ENCODE measurements at regions not wholly inside any gene's neighbourhood (a gene's known extent, or its start where the extent isn't known, plus 50 kb on each side); places are given as distances from the start of the nearest gene placed in this dataset.

- H3K9ac ChIP-seq (ENCODE audit: low read length) = no peak overlapping the region
- H3K36me3 ChIP-seq (ENCODE audit: insufficient read depth, low read length) = no peaks in the 10 kb centered on the region
- H3K9me2 ChIP-seq (replicated peaks; ENCODE audit: insufficient read depth, low read length) = no peaks in the 10 kb centered on the region
- H3K27me3 ChIP-seq (ENCODE audit: low read length) = no peaks in the 10 kb centered on the region
- no peak overlapping the region for H3K4me2 ChIP-seq (ENCODE audit: low read depth, low read length, poor library complexity, severe bottlenecking)
- no peaks in the 10 kb centered on the region for H3K79me2 ChIP-seq (ENCODE audit: low read length)
- no peak overlapping the region for H3K4me3 ChIP-seq (ENCODE audit: low read length)
- no peak for DNase-seq
- H3K4me1 ChIP-seq (ENCODE audit: low read length) = no peaks in the 10 kb centered on the region
- H3K9me3 ChIP-seq (ENCODE audit: low read length) = no peaks in the 10 kb centered on the region
- H3K27ac ChIP-seq (ENCODE audit: low read length) = no peak overlapping the region
- no peak overlapping the region for H2AFZ ChIP-seq (ENCODE audit: low read length)
- H4K20me1 ChIP-seq (ENCODE audit: insufficient read depth, low read depth, low read length) = no peaks in the 10 kb centered on the region
Measured at GRCh38 chr7:26549281-26549944, 257.8 kb downstream of the SNX10 start.

GRCh38 chr7:26550492-26550891 is 258.8 kb downstream of the SNX10 start:
- DNase-seq = no peak
- Histone ChIP-seq H3K4me1 (ENCODE audit: low read length) (no peaks in the 10 kb centered on the region), H3K36me3 (ENCODE audit: insufficient read depth, low read length) (no peaks in the 10 kb centered on the region), H3K9me2 (replicated peaks; ENCODE audit: insufficient read depth, low read length) (no peaks in the 10 kb centered on the region), H3K79me2 (ENCODE audit: low read length) (no peaks in the 10 kb centered on the region), H3K9me3 (ENCODE audit: low read length) (no peaks in the 10 kb centered on the region), H3K4me2 (ENCODE audit: low read depth, low read length, poor library complexity, severe bottlenecking) (no peak overlapping the region), H2AFZ (ENCODE audit: low read length) (no peak overlapping the region), H4K20me1 (ENCODE audit: insufficient read depth, low read depth, low read length) (no peaks in the 10 kb centered on the region), H3K9ac (ENCODE audit: low read length) (no peak overlapping the region), H3K27me3 (ENCODE audit: low read length) (no peaks in the 10 kb centered on the region), H3K4me3 (ENCODE audit: low read length) (no peak overlapping the region), H3K27ac (ENCODE audit: low read length) (no peak overlapping the region)

GRCh38 chr7:26551740-26552139 is 260.1 kb downstream of the SNX10 start:
- Histone ChIP-seq H3K27me3 (ENCODE audit: low read length) (no peaks in the 10 kb centered on the region), H4K20me1 (ENCODE audit: insufficient read depth, low read depth, low read length) (no peaks in the 10 kb centered on the region), H3K4me2 (ENCODE audit: low read depth, low read length, poor library complexity, severe bottlenecking) (no peak overlapping the region), H3K9me2 (replicated peaks; ENCODE audit: insufficient read depth, low read length) (no peaks in the 10 kb centered on the region), H3K79me2 (ENCODE audit: low read length) (no peaks in the 10 kb centered on the region), H3K4me1 (ENCODE audit: low read length) (no peaks in the 10 kb centered on the region), H3K9me3 (ENCODE audit: low read length) (no peaks in the 10 kb centered on the region), H3K4me3 (ENCODE audit: low read length) (no peak overlapping the region), H3K36me3 (ENCODE audit: insufficient read depth, low read length) (no peaks in the 10 kb centered on the region), H2AFZ (ENCODE audit: low read length) (no peak overlapping the region), H3K27ac (ENCODE audit: low read length) (no peak overlapping the region), H3K9ac (ENCODE audit: low read length) (no peak overlapping the region)
- DNase-seq = no peak

GRCh38 chr7:26553128-26553527 is 261.5 kb downstream of the SNX10 start:
- Histone ChIP-seq H3K9ac (ENCODE audit: low read length) (no peak overlapping the region), H3K27ac (ENCODE audit: low read length) (no peak overlapping the region), H4K20me1 (ENCODE audit: insufficient read depth, low read depth, low read length) (no peaks in the 10 kb centered on the region), H3K27me3 (ENCODE audit: low read length) (no peaks in the 10 kb centered on the region), H3K36me3 (ENCODE audit: insufficient read depth, low read length) (no peaks in the 10 kb centered on the region), H3K79me2 (ENCODE audit: low read length) (no peaks in the 10 kb centered on the region), H3K4me2 (ENCODE audit: low read depth, low read length, poor library complexity, severe bottlenecking) (no peak overlapping the region), H3K4me1 (ENCODE audit: low read length) (no peaks in the 10 kb centered on the region), H3K4me3 (ENCODE audit: low read length) (no peak overlapping the region), H3K9me3 (ENCODE audit: low read length) (no peaks in the 10 kb centered on the region), H3K9me2 (replicated peaks; ENCODE audit: insufficient read depth, low read length) (no peaks in the 10 kb centered on the region), H2AFZ (ENCODE audit: low read length) (no peak overlapping the region)
- DNase-seq = no peak

GRCh38 chr7:26553582-26553981 is 261.9 kb downstream of the SNX10 start:
- Histone ChIP-seq H3K36me3 (ENCODE audit: insufficient read depth, low read length) (no peaks in the 10 kb centered on the region), H3K4me1 (ENCODE audit: low read length) (no peaks in the 10 kb centered on the region), H3K9me2 (replicated peaks; ENCODE audit: insufficient read depth, low read length) (no peaks in the 10 kb centered on the region), H3K27ac (ENCODE audit: low read length) (no peak overlapping the region), H3K27me3 (ENCODE audit: low read length) (no peaks in the 10 kb centered on the region), H2AFZ (ENCODE audit: low read length) (no peak overlapping the region), H3K9me3 (ENCODE audit: low read length) (no peaks in the 10 kb centered on the region), H3K79me2 (ENCODE audit: low read length) (no peaks in the 10 kb centered on the region), H4K20me1 (ENCODE audit: insufficient read depth, low read depth, low read length) (no peaks in the 10 kb centered on the region), H3K4me3 (ENCODE audit: low read length) (no peak overlapping the region), H3K4me2 (ENCODE audit: low read depth, low read length, poor library complexity, severe bottlenecking) (no peak overlapping the region), H3K9ac (ENCODE audit: low read length) (no peak overlapping the region)
- no peak for DNase-seq

GRCh38 chr7:26554952-26555351 is 263.3 kb downstream of the SNX10 start:
- Histone ChIP-seq H3K27ac (ENCODE audit: low read length) (no peak overlapping the region), H4K20me1 (ENCODE audit: insufficient read depth, low read depth, low read length) (no peaks in the 10 kb centered on the region), H3K27me3 (ENCODE audit: low read length) (no peaks in the 10 kb centered on the region), H3K79me2 (ENCODE audit: low read length) (no peaks in the 10 kb centered on the region), H3K9ac (ENCODE audit: low read length) (no peak overlapping the region), H3K4me2 (ENCODE audit: low read depth, low read length, poor library complexity, severe bottlenecking) (no peak overlapping the region), H3K9me2 (replicated peaks; ENCODE audit: insufficient read depth, low read length) (no peaks in the 10 kb centered on the region), H3K9me3 (ENCODE audit: low read length) (no peaks in the 10 kb centered on the region), H3K4me1 (ENCODE audit: low read length) (no peaks in the 10 kb centered on the region), H2AFZ (ENCODE audit: low read length) (no peak overlapping the region), H3K4me3 (ENCODE audit: low read length) (no peak overlapping the region), H3K36me3 (ENCODE audit: insufficient read depth, low read length) (no peaks in the 10 kb centered on the region)
- DNase-seq = no peak

GRCh38 chr7:26556061-26556881 is 264.6 kb downstream of the SNX10 start:
- H2AFZ ChIP-seq (ENCODE audit: low read length) = no peak overlapping the region
- no peaks in the 10 kb centered on the region for H3K79me2 ChIP-seq (ENCODE audit: low read length)
- no peak overlapping the region for H3K4me2 ChIP-seq (ENCODE audit: low read depth, low read length, poor library complexity, severe bottlenecking)
- no peaks in the 10 kb centered on the region for H3K27me3 ChIP-seq (ENCODE audit: low read length)
- H3K9me3 ChIP-seq (ENCODE audit: low read length) = no peaks in the 10 kb centered on the region
- no peak overlapping the region for H3K27ac ChIP-seq (ENCODE audit: low read length)
- H3K4me1 ChIP-seq (ENCODE audit: low read length) = no peaks in the 10 kb centered on the region
- no peak overlapping the region for H3K4me3 ChIP-seq (ENCODE audit: low read length)
- H3K9ac ChIP-seq (ENCODE audit: low read length) = no peak overlapping the region
- no peaks in the 10 kb centered on the region for H3K36me3 ChIP-seq (ENCODE audit: insufficient read depth, low read length)
- H4K20me1 ChIP-seq (ENCODE audit: insufficient read depth, low read depth, low read length) = no peaks in the 10 kb centered on the region
- no peaks in the 10 kb centered on the region for H3K9me2 ChIP-seq (replicated peaks; ENCODE audit: insufficient read depth, low read length)
- no peak for DNase-seq

GRCh38 chr7:26560526-26561256 is 269.0 kb downstream of the SNX10 start:
- no peak overlapping the region for H3K9ac ChIP-seq (ENCODE audit: low read length)
- no peaks in the 10 kb centered on the region for H3K36me3 ChIP-seq (ENCODE audit: insufficient read depth, low read length)
- no peaks in the 10 kb centered on the region for H3K79me2 ChIP-seq (ENCODE audit: low read length)
- H3K4me1 ChIP-seq (ENCODE audit: low read length) = no peaks in the 10 kb centered on the region
- H4K20me1 ChIP-seq (ENCODE audit: insufficient read depth, low read depth, low read length) = no peaks in the 10 kb centered on the region
- no peak overlapping the region for H2AFZ ChIP-seq (ENCODE audit: low read length)
- DNase-seq = no peak
- H3K4me2 ChIP-seq (ENCODE audit: low read depth, low read length, poor library complexity, severe bottlenecking) = no peak overlapping the region
- no peaks in the 10 kb centered on the region for H3K9me3 ChIP-seq (ENCODE audit: low read length)
- no peaks in the 10 kb centered on the region for H3K9me2 ChIP-seq (replicated peaks; ENCODE audit: insufficient read depth, low read length)
- H3K4me3 ChIP-seq (ENCODE audit: low read length) = no peak overlapping the region
- no peak overlapping the region for H3K27ac ChIP-seq (ENCODE audit: low read length)
- H3K27me3 ChIP-seq (ENCODE audit: low read length) = no peaks in the 10 kb centered on the region
